GM23338 (cell line): ENCODE measurements at regions not wholly inside any gene's neighbourhood (a gene's known extent, or its start where the extent isn't known, plus 50 kb on each side); places are given as distances from the start of the nearest gene placed in this dataset.

ENCODE experiments used
- ATAC-seq: fragments of 200-7000 bp; cut with Tn5 transposase; 3 replicates; pipeline ENCODE4 v1.9.1; 2020
- DNase-seq: peaks from one replicate; pipeline ENCODE4 v3.0.0-alpha.2; 2015; ENCODE audit warnings: low spot score
- H2AFZ ChIP-seq: fragments of 200-600 bp; sonication (generic); 2 replicates; pipeline ENCODE4 v1.8.0; 2016; ENCODE audit warnings: antibody characterized with exemption, mild to moderate bottlenecking, moderate library complexity
- H3F3A ChIP-seq: fragments of 200-600 bp; sonication (generic); replicated peaks from 2 replicates; pipeline ENCODE4 v1.8.0; 2017; ENCODE audit warnings: antibody characterized with exemption, mixed run types, low read depth
- H3K27ac ChIP-seq: fragments of 200-600 bp; sonication (generic); 2 replicates; pipeline ENCODE4 v1.6.1; 2016; ENCODE audit warnings: low read depth
- H3K27me3 ChIP-seq: fragments of 200-600 bp; sonication (generic); 2 replicates; pipeline ENCODE4 v1.8.0; 2016; ENCODE audit warnings: mild to moderate bottlenecking, mixed run types, moderate library complexity; ENCODE audit not compliant: insufficient read depth
- H3K36me3 ChIP-seq: fragments of 200-600 bp; sonication (generic); 2 replicates; pipeline ENCODE4 v1.8.0; 2016; ENCODE audit warnings: mild to moderate bottlenecking; ENCODE audit not compliant: insufficient read depth
- H3K4me1 ChIP-seq: fragments of 200-600 bp; sonication (generic); 2 replicates; pipeline ENCODE4 v1.8.0; 2016; ENCODE audit warnings: mild to moderate bottlenecking, moderate library complexity; ENCODE audit not compliant: insufficient read depth
- H3K4me2 ChIP-seq: fragments of 200-600 bp; sonication (generic); 2 replicates; pipeline ENCODE4 v1.7.1; 2017; ENCODE audit warnings: mixed run types
- H3K4me3 ChIP-seq: fragments of 200-600 bp; sonication (generic); 2 replicates; pipeline ENCODE4 v1.6.1; 2016; ENCODE audit warnings: mixed run types
- H3K79me2 ChIP-seq: fragments of 200-600 bp; sonication (generic); replicated peaks from 2 replicates; pipeline ENCODE4 v1.8.0; 2017; ENCODE audit warnings: mild to moderate bottlenecking; ENCODE audit not compliant: insufficient read depth
- H3K9me2 ChIP-seq: fragments of 200-600 bp; sonication (generic); 2 replicates; pipeline ENCODE4 v1.8.0; 2017; ENCODE audit not compliant: insufficient read depth
- H4K20me1 ChIP-seq: fragments of 200-600 bp; sonication (generic); replicated peaks from 2 replicates; pipeline ENCODE4 v1.8.0; 2017; ENCODE audit warnings: mild to moderate bottlenecking; ENCODE audit not compliant: insufficient read depth
- H3K27ac Mint-ChIP-seq: 2 replicates; pipeline ENCODE4 v1.8.0; 2020; ENCODE audit warnings: inconsistent platforms, mild to moderate bottlenecking, moderate library complexity, mixed read lengths
- H3K27me3 Mint-ChIP-seq: 3 replicates; pipeline ENCODE4 v1.8.0; 2022; ENCODE audit warnings: low read depth, mild to moderate bottlenecking, moderate library complexity, mixed read lengths, inconsistent platforms; ENCODE audit not compliant: insufficient read depth, poor library complexity
- H3K36me3 Mint-ChIP-seq: 3 replicates; pipeline ENCODE4 v1.8.0; 2021; ENCODE audit warnings: low read depth, mild to moderate bottlenecking, inconsistent platforms, moderate library complexity, mixed read lengths
- H3K4me1 Mint-ChIP-seq: 3 replicates; pipeline ENCODE4 v1.8.0; 2020; ENCODE audit warnings: mild to moderate bottlenecking, inconsistent platforms, mixed read lengths
- H3K4me3 Mint-ChIP-seq: 3 replicates; pipeline ENCODE4 v1.8.0; 2021; ENCODE audit warnings: moderate library complexity, mild to moderate bottlenecking, inconsistent platforms, mixed read lengths
- H3K9me3 Mint-ChIP-seq: 3 replicates; pipeline ENCODE4 v1.8.0; 2020; ENCODE audit warnings: moderate library complexity, mild to moderate bottlenecking, inconsistent platforms, mixed read lengths
- CTCF ChIP-seq, 2 experiments: fragments of 200-600 bp in 1 of 2; sonication (generic) in 1 of 2; conservative IDR thresholded peaks; 2 replicates each; pipeline versions ENCODE4 v1.5.1 to v1.6.1; 2016 to 2017; ENCODE audit warnings: antibody characterized with exemption in 2 of 2, low read depth in 2 of 2, mild to moderate bottlenecking in 2 of 2, moderate library complexity in 1 of 2
- EZH2 ChIP-seq: fragments of 200-600 bp; sonication (generic); IDR thresholded peaks from one replicate; pipeline ENCODE4 v1.8.0; 2017; ENCODE audit warnings: antibody characterized with exemption, mild to moderate bottlenecking, low read depth; ENCODE audit not compliant: unreplicated experiment
- EZH2phosphoT487 ChIP-seq: fragments of 200-600 bp; sonication (generic); IDR thresholded peaks from one replicate; pipeline ENCODE4 v1.8.1; 2018; ENCODE audit warnings: antibody characterized with exemption; ENCODE audit not compliant: unreplicated experiment
- JUNB ChIP-seq: IDR thresholded peaks from one replicate; pipeline ENCODE4 v1.6.1; 2016; ENCODE audit warnings: antibody characterized with exemption; ENCODE audit not compliant: unreplicated experiment
- POLR2AphosphoS5 ChIP-seq: IDR thresholded peaks from 2 replicates; pipeline ENCODE4 v1.6.1; 2016; ENCODE audit warnings: antibody characterized with exemption, low read depth
- REST ChIP-seq: IDR thresholded peaks from one replicate; pipeline ENCODE4 v1.6.1; 2018; ENCODE audit warnings: antibody characterized with exemption; ENCODE audit not compliant: unreplicated experiment
- STAT1 ChIP-seq: IDR thresholded peaks from one replicate; pipeline ENCODE4 v1.6.1; 2016; ENCODE audit warnings: antibody characterized with exemption; ENCODE audit not compliant: unreplicated experiment
- ZNF331 ChIP-seq: fragments of 250-450 bp; sonication (Bioruptor Pico); IDR thresholded peaks from 2 replicates; pipeline ENCODE4 v1.5.0; 2020; ENCODE audit warnings: low read depth, mild to moderate bottlenecking, moderate library complexity
- ZNF462 ChIP-seq: fragments of 250-450 bp; sonication (Bioruptor Pico); IDR thresholded peaks from 2 replicates; pipeline ENCODE4 v1.5.0; 2020; ENCODE audit warnings: mild to moderate bottlenecking, moderate library complexity

- TF ChIP-seq REST (no peak), STAT1 (no peak), EZH2phosphoT487 (no peak), CTCF (conservative IDR thresholded peaks at IDR 0.05; ENCODE audit: low read depth in 2 of 2) (no peak), EZH2 (no peak)
Observed at GRCh38 chr15:61522411-61522810, 293.3 kb upstream of the RORA start (continued).

- Histone ChIP-seq H3K9me2 (no peaks in the 10 kb centered on the region), H2AFZ (no peak overlapping the region), H3K4me1 (peaks cover 10% of the 10 kb centered on the region; the same call in 1 of the 2 replicates), H3K4me2 (no peak overlapping the region), H3F3A (no peaks in the 10 kb centered on the region), H3K4me3 (no peak overlapping the region), H3K36me3 (no peaks in the 10 kb centered on the region), H3K27me3 (no peaks in the 10 kb centered on the region), H3K27ac (no peak overlapping the region), H3K79me2 (no peaks in the 10 kb centered on the region), H4K20me1 (no peaks in the 10 kb centered on the region)
- Mint-ChIP-seq H3K27me3 (peaks cover 7% of the 10 kb centered on the region), H3K36me3 (no peaks in the 10 kb centered on the region), H3K4me3 (no peak overlapping the region), H3K4me1 (peaks cover 19% of the 10 kb centered on the region), H3K9me3 (no peaks in the 10 kb centered on the region), H3K27ac (no peak overlapping the region)
- no peak for ATAC-seq
- no peak for DNase-seq
- TF ChIP-seq JUNB (no peak), STAT1 (no peak), ZNF462 (CRISPR knock-in tag) (no peak), REST (no peak), POLR2AphosphoS5 (no peak), EZH2phosphoT487 (no peak), ZNF331 (CRISPR knock-in tag) (no peak)
Observed at GRCh38 chr15:61521953-61522352, 292.9 kb upstream of the RORA start.
